ENCODE measurements at regions not wholly inside any gene's neighbourhood (a gene's known extent, or its start where the extent isn't known, plus 50 kb on each side); places are given as distances from the start of the nearest gene placed in this dataset.

DNA sequence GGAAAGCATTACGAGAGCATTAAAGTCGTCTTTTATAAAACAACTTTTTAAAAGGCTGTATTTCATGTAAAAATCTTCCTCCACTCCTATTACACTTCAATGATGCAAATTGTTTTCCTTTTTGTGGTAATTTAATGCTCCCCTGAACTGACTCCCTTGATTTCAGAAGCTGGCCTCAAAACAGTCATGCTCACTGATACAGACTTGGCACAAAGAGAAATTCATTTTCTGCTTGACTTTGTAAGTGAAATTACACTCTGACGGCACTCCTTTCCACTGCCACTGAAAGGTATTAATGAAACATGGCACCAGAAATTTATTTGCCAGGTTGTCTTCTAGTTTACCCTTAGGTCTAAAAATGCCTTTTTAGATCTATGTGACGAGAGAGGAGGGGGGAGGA lies 215.5 kb downstream of the LRRC3B start:
- TF ChIP-seq, protein P1, sequence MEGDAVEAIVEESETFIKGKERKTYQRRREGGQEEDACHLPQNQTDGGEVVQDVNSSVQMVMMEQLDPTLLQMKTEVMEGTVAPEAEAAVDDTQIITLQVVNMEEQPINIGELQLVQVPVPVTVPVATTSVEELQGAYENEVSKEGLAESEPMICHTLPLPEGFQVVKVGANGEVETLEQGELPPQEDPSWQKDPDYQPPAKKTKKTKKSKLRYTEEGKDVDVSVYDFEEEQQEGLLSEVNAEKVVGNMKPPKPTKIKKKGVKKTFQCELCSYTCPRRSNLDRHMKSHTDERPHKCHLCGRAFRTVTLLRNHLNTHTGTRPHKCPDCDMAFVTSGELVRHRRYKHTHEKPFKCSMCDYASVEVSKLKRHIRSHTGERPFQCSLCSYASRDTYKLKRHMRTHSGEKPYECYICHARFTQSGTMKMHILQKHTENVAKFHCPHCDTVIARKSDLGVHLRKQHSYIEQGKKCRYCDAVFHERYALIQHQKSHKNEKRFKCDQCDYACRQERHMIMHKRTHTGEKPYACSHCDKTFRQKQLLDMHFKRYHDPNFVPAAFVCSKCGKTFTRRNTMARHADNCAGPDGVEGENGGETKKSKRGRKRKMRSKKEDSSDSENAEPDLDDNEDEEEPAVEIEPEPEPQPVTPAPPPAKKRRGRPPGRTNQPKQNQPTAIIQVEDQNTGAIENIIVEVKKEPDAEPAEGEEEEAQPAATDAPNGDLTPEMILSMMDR (IDR thresholded peaks at IDR 0.05), result no peak
- TF ChIP-seq ZNF232 (CRISPR knock-in tag; IDR thresholded peaks at IDR 0.05) (no peak), CREM (CRISPR knock-in tag; IDR thresholded peaks at IDR 0.05) (no peak), JUN (CRISPR knock-in tag; IDR thresholded peaks at IDR 0.05) (no peak), ZNF121 (CRISPR knock-in tag; IDR thresholded peaks at IDR 0.05) (no peak), NR2C2 (CRISPR knock-in tag; IDR thresholded peaks at IDR 0.05) (no peak), ZNF423 (CRISPR knock-in tag; IDR thresholded peaks at IDR 0.05) (no peak)
- TF ChIP-seq, protein P2, sequence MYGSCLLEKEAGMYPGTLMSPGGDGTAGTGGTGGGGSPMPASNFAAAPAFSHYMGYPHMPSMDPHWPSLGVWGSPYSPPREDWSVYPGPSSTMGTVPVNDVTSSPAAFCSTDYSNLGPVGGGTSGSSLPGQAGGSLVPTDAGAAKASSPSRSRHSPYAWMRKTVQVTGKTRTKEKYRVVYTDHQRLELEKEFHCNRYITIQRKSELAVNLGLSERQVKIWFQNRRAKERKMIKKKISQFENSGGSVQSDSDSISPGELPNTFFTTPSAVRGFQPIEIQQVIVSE (CRISPR knock-in tag; IDR thresholded peaks at IDR 0.05; ENCODE audit: borderline replicate concordance), result no peak
- TF ChIP-seq, protein P3, sequence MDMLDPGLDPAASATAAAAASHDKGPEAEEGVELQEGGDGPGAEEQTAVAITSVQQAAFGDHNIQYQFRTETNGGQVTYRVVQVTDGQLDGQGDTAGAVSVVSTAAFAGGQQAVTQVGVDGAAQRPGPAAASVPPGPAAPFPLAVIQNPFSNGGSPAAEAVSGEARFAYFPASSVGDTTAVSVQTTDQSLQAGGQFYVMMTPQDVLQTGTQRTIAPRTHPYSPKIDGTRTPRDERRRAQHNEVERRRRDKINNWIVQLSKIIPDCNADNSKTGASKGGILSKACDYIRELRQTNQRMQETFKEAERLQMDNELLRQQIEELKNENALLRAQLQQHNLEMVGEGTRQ (CRISPR knock-in tag; IDR thresholded peaks at IDR 0.05), result no peak
- TF ChIP-seq, protein P4, sequence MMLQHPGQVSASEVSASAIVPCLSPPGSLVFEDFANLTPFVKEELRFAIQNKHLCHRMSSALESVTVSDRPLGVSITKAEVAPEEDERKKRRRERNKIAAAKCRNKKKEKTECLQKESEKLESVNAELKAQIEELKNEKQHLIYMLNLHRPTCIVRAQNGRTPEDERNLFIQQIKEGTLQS (CRISPR knock-in tag; conservative IDR thresholded peaks at IDR 0.05), result no peak
- TF ChIP-seq, protein P5, sequence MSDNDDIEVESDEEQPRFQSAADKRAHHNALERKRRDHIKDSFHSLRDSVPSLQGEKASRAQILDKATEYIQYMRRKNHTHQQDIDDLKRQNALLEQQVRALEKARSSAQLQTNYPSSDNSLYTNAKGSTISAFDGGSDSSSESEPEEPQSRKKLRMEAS (CRISPR knock-in tag; IDR thresholded peaks at IDR 0.05), result no peak
- TF ChIP-seq, protein P6, sequence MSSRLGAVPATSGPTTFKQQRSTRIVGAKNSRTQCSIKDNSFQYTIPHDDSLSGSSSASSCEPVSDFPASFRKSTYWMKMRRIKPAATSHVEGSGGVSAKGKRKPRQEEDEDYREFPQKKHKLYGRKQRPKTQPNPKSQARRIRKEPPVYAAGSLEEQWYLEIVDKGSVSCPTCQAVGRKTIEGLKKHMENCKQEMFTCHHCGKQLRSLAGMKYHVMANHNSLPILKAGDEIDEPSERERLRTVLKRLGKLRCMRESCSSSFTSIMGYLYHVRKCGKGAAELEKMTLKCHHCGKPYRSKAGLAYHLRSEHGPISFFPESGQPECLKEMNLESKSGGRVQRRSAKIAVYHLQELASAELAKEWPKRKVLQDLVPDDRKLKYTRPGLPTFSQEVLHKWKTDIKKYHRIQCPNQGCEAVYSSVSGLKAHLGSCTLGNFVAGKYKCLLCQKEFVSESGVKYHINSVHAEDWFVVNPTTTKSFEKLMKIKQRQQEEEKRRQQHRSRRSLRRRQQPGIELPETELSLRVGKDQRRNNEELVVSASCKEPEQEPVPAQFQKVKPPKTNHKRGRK (CRISPR knock-in tag; IDR thresholded peaks at IDR 0.05; ENCODE audit: borderline replicate concordance), result no peak
- TF ChIP-seq, protein P7, sequence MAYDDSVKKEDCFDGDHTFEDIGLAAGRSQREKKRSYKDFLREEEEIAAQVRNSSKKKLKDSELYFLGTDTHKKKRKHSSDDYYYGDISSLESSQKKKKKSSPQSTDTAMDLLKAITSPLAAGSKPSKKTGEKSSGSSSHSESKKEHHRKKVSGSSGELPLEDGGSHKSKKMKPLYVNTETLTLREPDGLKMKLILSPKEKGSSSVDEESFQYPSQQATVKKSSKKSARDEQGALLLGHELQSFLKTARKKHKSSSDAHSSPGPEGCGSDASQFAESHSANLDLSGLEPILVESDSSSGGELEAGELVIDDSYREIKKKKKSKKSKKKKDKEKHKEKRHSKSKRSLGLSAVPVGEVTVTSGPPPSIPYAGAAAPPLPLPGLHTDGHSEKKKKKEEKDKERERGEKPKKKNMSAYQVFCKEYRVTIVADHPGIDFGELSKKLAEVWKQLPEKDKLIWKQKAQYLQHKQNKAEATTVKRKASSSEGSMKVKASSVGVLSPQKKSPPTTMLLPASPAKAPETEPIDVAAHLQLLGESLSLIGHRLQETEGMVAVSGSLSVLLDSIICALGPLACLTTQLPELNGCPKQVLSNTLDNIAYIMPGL (CRISPR knock-in tag; IDR thresholded peaks at IDR 0.05), result no peak

All from WTC11 (cell line).